Thoracic aorta (tissue), 2 donors: ENCODE measurements at regions not wholly inside any gene's neighbourhood (a gene's known extent, or its start where the extent isn't known, plus 50 kb on each side); places are given as distances from the start of the nearest gene placed in this dataset.
"Not testable (repeated sequence)": the region's sequence is repeated elsewhere in the genome, so short reads cannot be mapped to it uniquely, and the experiment has no call there.

Source experiments
- ATAC-seq: fragments of 150-250 bp; one replicate; pipeline ENCODE4 v1.8.0; 2017; ENCODE audit warnings: low read depth; ENCODE audit not compliant: insufficient number of reproducible peaks, low FRiP score
- DNase-seq: peaks from one replicate; pipeline ENCODE4 v3.0.0-alpha.2; 2020; ENCODE audit warnings: low spot score
- H3K27ac ChIP-seq, 2 donors: fragments of 200-600 bp; sonication (generic); 1 replicate in 1 of 2; 2 replicates in 1 of 2; pipeline ENCODE4 v1.5.1; 2016; ENCODE audit warnings: mild to moderate bottlenecking in 2 of 2, moderate library complexity in 2 of 2
- H3K27me3 ChIP-seq: fragments of 200-600 bp; sonication (generic); replicated peaks from 2 replicates; pipeline ENCODE4 v1.6.0; 2016; ENCODE audit warnings: mild to moderate bottlenecking; ENCODE audit not compliant: insufficient read depth
- H3K36me3 ChIP-seq: fragments of 200-600 bp; sonication (generic); one replicate; pipeline ENCODE4 v1.5.1; 2016
- H3K4me1 ChIP-seq, 2 donors: fragments of 200-600 bp; sonication (generic); 1 replicate in 1 of 2; 2 replicates in 1 of 2; pipeline versions ENCODE4 v1.5.1 to v1.6.0; 2016; ENCODE audit warnings: low read depth in 2 of 2, mild to moderate bottlenecking in 1 of 2; ENCODE audit not compliant: control insufficient read depth in 1 of 2
- H3K4me3 ChIP-seq: fragments of 200-600 bp; sonication (generic); 2 replicates; pipeline ENCODE4 v1.5.1; 2016; ENCODE audit warnings: mild to moderate bottlenecking
- H3K9me3 ChIP-seq: fragments of 200-600 bp; sonication (generic); 2 replicates; pipeline ENCODE4 v1.5.1; 2016
- CTCF ChIP-seq: fragments of 200-600 bp; sonication (generic); IDR thresholded peaks from one replicate; pipeline ENCODE4 v1.5.1; 2019; ENCODE audit warnings: antibody characterized with exemption

GRCh38 chr7:34567906-34568305 lies 90.1 kb upstream of the NPSR1 start:
- Histone ChIP-seq H3K27me3 (no peaks in the 10 kb centered on the region), H3K4me3 (no peak overlapping the region), H3K36me3 (no peaks in the 10 kb centered on the region), H3K4me1 (no peaks in the 10 kb centered on the region), H3K27ac (no peak overlapping the region), H3K9me3 (no peaks in the 10 kb centered on the region)
- ATAC-seq (no peak), DNase-seq (no peak)
- no peak for TF ChIP-seq CTCF

- H3K27ac ChIP-seq: no peak overlapping the region
- H3K9me3 ChIP-seq: no peaks in the 10 kb centered on the region
- H3K4me3 ChIP-seq: no peak overlapping the region
- no peak for DNase-seq
- no peaks in the 10 kb centered on the region for H3K27me3 ChIP-seq
- no peaks in the 10 kb centered on the region for H3K4me1 ChIP-seq
- no peak for TF ChIP-seq CTCF
- no peak for ATAC-seq
- H3K36me3 ChIP-seq: no peaks in the 10 kb centered on the region
Observed at GRCh38 chr7:34569975-34570699, 87.9 kb upstream of the NPSR1 start.

DNA sequence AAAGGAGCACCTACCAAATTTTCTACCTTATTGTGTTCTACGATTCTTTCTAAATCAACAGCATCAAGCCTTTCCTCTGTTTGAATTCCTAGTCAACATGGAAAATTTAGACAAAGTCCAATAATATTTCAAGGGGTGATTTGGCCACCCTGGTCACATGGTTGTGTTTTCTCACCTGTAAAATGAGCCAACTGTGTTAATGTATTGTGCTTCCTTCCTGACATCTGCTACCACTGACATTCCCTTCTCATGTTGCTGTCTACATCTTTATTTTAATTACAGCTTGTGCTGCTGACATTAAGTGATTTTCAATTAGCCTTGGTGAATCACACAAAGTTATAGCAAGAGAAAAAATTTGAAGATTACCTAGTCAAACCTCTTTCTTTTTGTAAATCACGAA lies 83.0 kb upstream of the NPSR1 start:
- Histone ChIP-seq H3K4me3 (no peak overlapping the region), H3K27me3 (no peaks in the 10 kb centered on the region), H3K4me1 (no peaks in the 10 kb centered on the region), H3K36me3 (no peaks in the 10 kb centered on the region), H3K27ac (no peak overlapping the region), H3K9me3 (no peaks in the 10 kb centered on the region)
- TF ChIP-seq CTCF: no peak
- ATAC-seq (no peak), DNase-seq (no peak)

DNA sequence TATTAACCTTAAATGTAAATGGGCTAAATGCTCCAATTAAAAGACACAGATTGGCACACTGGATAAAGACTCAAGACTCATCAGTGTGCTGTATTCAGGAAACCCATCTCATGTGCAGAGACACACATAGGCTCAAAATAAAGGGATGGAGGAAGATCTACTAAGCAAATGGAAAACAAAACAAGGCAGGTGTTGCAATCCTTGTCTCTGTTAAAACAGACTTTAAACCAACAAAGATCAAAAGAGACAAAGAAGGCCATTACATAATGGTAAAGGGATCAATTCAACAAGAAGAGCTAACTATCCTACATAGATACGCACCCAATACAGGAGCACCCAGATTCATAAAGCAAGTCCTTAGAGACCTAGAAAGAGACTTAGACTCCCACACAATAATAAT lies 80.1 kb upstream of the NPSR1 start:
- not testable (repeated sequence) for DNase-seq, ATAC-seq, H3K4me1 ChIP-seq, H3K27me3 ChIP-seq, H3K9me3 ChIP-seq, H3K4me3 ChIP-seq, H3K27ac ChIP-seq, H3K36me3 ChIP-seq

DNA sequence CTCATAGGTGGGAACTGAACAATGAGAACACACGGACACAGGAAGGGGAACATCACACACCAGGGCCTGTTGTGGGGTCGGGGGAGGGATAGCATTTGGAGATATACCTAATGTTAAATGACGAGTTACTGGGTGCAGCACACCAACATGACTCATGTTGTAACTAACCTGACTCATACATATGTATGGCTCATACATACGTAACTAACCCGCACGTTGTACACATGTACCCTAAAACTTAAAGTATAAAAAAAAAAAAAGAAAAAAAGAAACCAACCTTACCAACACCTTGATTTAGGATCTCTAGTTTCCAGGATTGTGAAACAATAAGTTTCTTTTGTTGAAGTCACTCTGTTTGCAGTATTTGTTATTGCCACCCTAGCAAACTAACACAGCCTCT lies 76.3 kb upstream of the NPSR1 start:
- not testable (repeated sequence) for H3K36me3 ChIP-seq, H3K4me1 ChIP-seq, H3K9me3 ChIP-seq, ATAC-seq, H3K4me3 ChIP-seq, DNase-seq, H3K27ac ChIP-seq, H3K27me3 ChIP-seq

GRCh38 chr7:34584526-34584925 lies 73.5 kb upstream of the NPSR1 start:
- TF ChIP-seq CTCF: no peak
- ATAC-seq (no peak), DNase-seq (no peak)

More at GRCh38 chr7:34584526-34584925, 73.5 kb upstream of the NPSR1 start:
- H3K36me3 ChIP-seq: no peaks in the 10 kb centered on the region
- no peak overlapping the region for H3K4me3 ChIP-seq
- H3K27ac ChIP-seq: no peak overlapping the region
- no peaks in the 10 kb centered on the region for H3K9me3 ChIP-seq
- no peaks in the 10 kb centered on the region for H3K27me3 ChIP-seq
- no peaks in the 10 kb centered on the region for H3K4me1 ChIP-seq
